SJCRH30 (cell line): ENCODE measurements at regions not wholly inside any gene's neighbourhood (a gene's known extent, or its start where the extent isn't known, plus 50 kb on each side); places are given as distances from the start of the nearest gene placed in this dataset.

Experiments
- DNase-seq, 2 experiments: peaks; one replicate each; pipeline ENCODE4 v3.0.0-alpha.2; 2015 to 2020
- H3K27ac ChIP-seq: fragments of 250-450 bp; sonication (Bioruptor Pico); 2 replicates; pipeline ENCODE4 v1.5.1; 2020; ENCODE audit warnings: mild to moderate bottlenecking, moderate library complexity
- H3K27me3 ChIP-seq: fragments of 250-450 bp; sonication (Bioruptor Pico); 2 replicates; pipeline ENCODE4 v1.5.1; 2020; ENCODE audit warnings: mild to moderate bottlenecking, moderate library complexity
- H3K36me3 ChIP-seq: fragments of 250-450 bp; sonication (Bioruptor Pico); 2 replicates; pipeline ENCODE4 v1.5.1; 2020; ENCODE audit warnings: mild to moderate bottlenecking, moderate library complexity
- H3K4me1 ChIP-seq: fragments of 250-450 bp; sonication (Bioruptor Pico); 2 replicates; pipeline ENCODE4 v1.5.1; 2020; ENCODE audit warnings: mild to moderate bottlenecking, moderate library complexity
- H3K4me3 ChIP-seq: fragments of 250-450 bp; sonication (Bioruptor Pico); 2 replicates; pipeline ENCODE4 v1.5.1; 2020; ENCODE audit warnings: mild to moderate bottlenecking, moderate library complexity
- H3K9me3 ChIP-seq: fragments of 250-450 bp; sonication (Bioruptor Pico); replicated peaks from 2 replicates; pipeline ENCODE4 v1.5.1; 2020; ENCODE audit warnings: mild to moderate bottlenecking, moderate library complexity

DNA sequence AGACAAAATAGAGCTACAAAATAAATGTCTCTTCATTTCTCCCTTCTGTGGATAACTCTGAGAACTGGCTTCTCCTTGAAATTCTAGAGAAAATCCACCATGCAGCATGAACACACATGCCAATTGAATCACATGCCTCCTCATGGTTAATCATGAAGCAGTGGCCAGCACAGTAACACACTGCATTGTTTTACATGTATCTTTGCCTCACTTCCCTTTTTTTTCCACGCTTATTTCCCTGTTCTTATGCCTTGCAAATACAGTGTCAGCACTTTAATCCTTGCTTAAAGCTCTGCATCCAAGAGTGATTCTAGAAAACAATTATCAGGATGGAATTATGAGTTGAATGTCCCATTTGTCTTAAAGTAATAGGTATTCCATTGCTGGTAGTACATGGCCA is 50.3 kb upstream of the ZBTB7C start:
- no peaks in the 10 kb centered on the region for H3K36me3 ChIP-seq
- DNase-seq, result no peak
- no peaks in the 10 kb centered on the region for H3K4me1 ChIP-seq
- H3K27ac ChIP-seq, result no peak overlapping the region
- no peaks in the 10 kb centered on the region for H3K27me3 ChIP-seq
- no peak overlapping the region for H3K4me3 ChIP-seq
- H3K9me3 ChIP-seq, result no peaks in the 10 kb centered on the region

DNA sequence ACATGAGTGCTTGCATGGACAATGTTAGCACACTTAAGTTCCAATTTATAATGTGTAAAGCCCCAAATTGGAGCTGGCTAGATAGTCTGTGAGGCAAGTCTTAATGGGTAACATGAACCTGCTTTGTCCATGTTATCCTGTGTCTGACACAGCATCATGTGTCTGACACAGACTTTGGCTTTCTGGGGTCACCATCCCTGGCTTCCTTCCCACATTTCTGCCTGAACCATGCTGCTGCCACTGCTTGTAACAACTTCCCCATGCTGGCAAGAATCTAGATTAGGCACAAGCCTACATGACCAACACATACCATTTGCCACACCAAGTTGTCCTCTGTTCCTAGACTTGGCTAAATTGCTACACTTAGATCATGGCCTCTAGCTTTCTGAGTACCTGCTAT is 49.8 kb upstream of the ZBTB7C start:
- no peaks in the 10 kb centered on the region for H3K36me3 ChIP-seq
- H3K27ac ChIP-seq, result no peak overlapping the region
- no peak overlapping the region for H3K4me3 ChIP-seq
- H3K9me3 ChIP-seq, result no peaks in the 10 kb centered on the region
- H3K4me1 ChIP-seq, result no peaks in the 10 kb centered on the region
- H3K27me3 ChIP-seq, result no peaks in the 10 kb centered on the region
- no peak for DNase-seq
